HT-29 (cell line): ENCODE measurements at regions not wholly inside any gene's neighbourhood (a gene's known extent, or its start where the extent isn't known, plus 50 kb on each side); places are given as distances from the start of the nearest gene placed in this dataset.

Experiments
- DNase-seq: peaks from one replicate; pipeline ENCODE4 v3.0.0-alpha.2; 2015; ENCODE audit warnings: low spot score

DNA sequence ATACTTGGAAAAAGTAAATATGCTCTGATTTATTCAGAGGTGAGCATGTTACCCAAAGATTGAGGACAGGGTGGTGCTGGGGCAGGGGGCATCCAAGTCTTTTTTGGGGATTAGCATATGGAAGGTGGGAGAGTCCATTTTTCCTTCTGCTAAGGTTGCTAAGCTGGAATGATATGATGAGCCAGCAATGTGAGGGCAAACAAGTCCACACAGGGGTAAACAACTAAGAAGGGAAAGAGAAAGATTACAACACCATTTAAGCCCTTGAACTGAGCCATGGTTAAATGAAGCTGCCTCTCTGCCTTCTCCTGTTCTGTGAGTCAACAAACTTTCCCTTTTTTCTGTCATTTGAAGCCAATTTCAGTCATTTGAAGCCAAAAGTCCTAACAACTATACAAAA lies 89.0 kb downstream of the RPL22L1 start:
- DNase-seq, result no peak

DNA sequence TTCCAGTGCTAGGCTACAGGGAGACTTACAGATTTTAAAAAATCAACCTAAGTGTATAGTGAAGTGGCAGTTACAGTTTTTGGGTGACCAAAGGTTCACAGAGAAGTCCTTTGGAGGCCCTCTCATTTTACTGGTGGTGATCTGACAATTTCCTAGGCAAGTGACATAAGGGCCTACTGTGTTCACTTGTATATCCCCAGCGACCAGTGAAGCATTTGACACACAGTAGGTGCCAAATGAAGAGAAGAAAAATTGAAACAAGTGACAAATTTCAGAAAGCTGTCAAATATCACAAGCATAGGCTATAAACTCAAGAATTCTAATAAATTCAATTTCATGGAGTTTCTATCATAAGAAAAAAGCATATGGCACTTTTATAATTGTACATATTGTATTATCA lies 89.5 kb downstream of the RPL22L1 start:
- DNase-seq, result no peak

DNA sequence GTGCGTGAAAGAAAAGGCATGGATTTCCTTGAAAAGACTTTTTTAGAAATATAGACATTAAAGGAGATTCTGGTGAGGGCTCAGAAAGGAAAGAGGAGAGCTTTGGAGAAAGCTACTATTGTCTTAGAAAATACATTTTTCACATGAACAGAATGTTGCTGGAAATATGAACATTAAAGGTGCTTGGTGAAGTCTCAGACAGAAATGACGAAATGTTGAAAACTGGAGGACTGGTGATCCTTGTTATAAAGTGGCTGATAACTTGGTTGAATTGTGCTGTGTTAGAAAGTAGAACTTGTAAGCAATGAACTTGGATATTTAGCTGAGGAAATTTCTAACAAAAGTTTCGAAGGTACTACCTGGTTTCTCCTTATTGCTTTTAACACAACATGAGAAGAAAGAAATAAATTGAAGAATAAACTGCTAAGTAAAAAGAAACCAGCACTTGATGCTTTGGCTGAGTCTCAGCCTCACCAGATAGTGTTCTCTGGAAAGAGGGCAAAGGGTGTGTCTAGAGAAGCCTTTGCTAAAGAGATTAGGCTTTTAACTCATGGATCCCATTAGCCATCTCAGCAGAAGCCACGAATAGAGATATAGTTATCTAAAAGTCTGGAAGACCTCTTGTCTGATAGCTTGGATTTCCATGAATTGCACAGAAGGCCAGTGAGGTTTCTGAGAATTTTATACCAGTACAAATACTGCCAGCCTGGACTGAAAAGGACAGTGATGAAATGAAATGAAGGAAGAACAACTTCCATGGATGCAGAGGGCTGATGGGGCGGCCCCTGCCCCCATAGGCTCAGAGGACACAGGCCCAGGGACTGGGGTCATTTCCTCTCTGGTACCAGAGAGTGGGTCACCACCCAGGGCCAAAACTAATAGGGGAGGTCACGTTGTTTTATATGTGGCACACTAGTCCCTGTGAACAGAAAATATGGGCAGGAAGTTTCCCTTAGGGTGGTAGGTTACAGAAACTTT lies 91.5 kb downstream of the RPL22L1 start:
- no peak for DNase-seq

DNA sequence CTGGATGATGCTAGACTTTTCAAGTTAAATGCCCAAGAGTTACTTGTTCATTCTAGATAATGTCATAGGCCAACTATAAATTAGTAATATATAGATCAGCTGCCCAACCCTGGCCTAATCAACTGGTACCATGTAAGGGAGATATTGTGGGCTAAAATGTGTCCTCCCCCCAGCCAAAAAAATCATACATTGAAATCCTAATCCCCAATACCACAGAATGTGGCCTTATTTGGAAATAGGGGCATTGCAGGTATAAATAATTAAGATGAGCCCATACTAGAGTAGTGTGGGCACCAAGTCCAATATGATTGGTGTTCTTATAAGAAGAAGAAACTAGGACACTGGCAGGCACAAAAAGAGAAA lies 92.5 kb downstream of the RPL22L1 start:
- no peak for DNase-seq

DNA sequence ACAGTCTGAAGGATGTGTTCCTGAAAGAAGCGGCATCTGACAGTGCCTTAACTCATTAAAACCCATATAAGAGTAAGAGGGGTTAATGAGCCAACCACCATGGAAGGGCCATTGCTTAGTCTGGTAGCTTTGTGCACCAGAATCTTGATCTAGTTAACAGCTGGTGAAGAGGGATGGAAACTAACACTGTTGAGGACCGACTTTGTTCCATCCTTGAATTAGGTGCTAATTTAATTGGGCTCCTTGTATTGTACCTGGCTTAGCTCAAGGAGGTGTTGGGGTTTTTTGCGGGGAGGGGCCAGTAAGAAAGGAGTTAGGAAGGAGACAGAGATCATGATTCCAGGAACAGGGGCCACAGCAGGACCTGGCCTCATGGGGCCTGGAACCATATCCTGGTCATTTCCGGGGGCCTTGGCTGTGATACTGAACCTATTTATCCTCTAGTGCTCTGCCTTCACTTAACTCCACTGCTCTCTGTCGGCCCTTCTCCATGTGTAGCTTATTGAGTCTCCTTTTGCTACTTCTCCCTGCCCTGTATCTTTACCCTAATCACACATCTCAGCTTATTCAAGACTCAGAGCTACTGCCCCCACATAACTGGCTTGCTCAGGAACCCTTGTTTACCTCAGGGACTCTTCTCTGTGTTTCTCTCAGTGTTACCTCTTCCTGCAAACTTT lies 93.0 kb downstream of the RPL22L1 start:
- DNase-seq, result no peak

DNA sequence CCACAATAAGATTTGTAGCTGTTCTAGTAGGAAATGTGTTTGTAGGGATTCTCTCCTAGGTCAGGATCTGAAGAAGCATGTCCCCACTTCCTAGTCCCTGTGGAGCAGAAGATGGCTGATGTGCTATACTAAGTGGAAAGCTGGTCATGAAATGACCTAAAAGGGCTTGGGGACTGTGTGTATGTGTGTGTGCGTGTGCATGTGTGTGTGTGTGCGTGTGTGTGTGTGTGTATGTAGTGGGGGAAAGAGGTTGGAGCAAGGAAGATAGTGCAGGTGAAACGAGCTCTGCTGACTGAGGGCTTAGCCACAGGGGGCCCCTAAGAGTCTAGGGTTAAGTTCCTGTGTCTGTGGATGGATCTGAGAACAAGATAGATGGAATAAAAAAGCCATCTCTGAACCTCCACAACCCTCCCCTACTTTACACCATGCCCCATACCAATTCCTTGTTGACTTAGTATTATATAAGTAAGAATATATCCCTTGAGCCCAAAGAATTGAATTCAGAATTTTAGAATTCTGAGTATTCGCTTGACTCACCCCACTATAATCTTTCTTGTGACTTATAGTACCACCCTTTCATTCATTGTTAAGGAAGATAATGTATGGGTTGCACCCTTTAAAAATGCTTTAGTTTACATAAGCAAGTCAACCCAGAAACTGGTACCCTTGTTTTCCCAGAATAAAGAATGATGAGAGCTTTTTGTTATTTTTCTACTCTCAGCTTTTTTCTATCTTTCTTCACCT lies 96.1 kb downstream of the RPL22L1 start:
- DNase-seq, result no peak

DNA sequence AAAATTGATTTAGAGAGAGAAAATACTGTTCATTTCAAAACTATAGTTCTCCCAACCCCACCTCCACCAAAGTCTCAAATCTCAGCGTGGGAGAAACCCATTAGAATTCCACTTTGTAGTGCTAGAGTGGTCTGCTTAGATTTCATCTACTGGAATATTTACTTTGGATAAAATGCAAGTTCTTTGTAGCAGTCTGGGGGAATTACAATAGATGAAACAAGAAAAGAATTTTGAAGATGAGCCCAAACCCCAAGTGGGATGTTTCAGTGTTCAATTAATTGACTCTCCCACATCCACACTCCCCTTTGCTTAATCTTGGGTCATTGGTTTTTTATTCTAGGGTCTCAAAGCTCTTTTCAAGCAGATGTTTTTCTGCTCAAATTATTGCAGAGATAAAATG lies 97.8 kb downstream of the RPL22L1 start:
- DNase-seq, result no peak

DNA sequence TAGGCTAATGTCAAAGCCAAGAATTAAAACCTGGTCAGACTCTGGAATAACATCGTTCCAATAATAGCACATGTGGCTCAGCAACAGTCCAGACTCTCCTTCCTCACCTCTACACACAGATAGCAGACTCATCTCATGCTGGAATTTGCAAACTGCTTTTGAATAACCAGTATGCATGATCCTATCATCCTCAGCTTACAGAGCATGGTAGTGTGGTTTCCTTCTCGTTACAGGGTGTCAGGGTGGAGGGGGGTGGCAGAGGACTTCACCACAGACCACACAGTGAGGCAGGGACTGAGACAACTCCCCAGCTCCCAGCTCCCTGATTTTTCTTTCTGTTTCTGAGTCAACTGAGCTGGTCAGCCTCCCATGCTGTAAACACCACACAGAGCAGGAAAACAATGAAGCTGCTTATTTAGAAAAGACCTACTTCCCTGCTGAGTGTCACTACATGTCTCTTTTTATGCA lies 101.6 kb downstream of the RPL22L1 start:
- DNase-seq, result no peak

DNA sequence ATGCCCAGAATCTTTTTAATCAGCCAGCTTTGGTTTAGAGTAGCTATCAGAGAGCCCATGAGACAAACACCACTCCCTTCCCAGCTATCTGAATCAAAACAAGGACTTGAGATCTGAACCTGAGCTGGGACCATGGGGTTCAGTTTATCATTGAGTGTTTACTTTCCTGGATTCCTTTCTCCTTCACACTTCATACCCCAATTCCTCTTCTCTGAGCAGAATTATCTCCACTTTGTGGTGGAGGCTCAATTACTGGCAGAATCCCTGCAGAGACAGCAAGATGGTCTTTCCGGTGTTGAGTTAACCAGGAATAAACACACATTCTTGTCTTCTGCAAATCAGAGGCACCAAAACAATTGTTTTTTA lies 102.4 kb downstream of the RPL22L1 start:
- no peak for DNase-seq

DNA sequence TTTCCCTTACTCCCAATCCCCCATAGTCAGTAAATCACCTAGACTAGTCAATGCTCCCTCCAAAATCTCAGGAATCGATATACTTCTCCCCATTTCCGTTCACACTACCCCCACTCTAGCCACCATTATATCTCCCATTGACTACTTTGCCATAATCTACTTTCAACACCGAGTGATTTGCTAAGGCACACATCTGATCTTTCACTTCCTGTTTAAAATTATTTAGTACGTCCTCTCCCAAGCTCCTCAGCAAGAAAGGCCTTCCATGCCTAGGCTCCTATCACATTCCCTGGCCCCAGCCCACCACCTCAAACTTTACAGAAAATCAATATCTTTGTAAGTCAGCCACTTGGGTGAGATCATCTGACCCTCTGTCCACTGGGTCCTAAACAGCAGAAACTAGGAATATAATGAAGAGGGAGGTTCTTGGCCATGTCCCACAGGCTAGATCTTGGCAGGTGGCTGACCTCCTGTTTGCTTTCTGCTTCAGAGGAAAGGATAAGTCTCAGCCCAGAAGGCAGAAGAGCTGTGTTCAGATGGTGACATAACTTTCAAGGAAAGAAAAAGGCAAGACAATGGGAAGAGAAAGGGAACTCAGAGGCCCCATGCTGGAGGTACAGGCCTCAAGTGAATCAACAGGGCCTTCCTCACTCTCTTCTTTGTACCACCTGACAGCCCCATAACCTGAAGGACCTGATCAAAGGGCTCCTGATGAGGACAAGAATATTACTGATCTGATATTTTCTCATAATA lies 103.0 kb downstream of the RPL22L1 start:
- no peak for DNase-seq

DNA sequence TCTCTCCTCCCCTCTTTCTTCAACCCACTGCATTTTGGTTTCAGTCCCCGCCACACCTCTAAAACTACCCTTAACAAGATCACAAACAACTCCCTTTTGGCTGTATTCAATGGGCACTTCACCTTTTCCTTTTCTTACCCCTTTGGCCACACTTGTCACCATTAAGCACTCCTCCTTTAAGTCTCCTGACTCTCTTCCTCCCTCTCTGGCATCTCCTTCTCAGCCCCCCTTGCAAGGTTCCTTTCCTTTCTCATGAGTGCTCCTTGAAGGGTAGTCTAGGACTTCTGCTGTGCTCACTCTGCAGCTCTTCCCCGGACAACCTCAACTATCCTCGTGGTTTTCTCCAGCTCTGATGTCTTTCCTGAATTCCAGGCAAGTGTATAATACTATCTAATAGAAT lies 103.7 kb downstream of the RPL22L1 start:
- DNase-seq, result no peak

DNA sequence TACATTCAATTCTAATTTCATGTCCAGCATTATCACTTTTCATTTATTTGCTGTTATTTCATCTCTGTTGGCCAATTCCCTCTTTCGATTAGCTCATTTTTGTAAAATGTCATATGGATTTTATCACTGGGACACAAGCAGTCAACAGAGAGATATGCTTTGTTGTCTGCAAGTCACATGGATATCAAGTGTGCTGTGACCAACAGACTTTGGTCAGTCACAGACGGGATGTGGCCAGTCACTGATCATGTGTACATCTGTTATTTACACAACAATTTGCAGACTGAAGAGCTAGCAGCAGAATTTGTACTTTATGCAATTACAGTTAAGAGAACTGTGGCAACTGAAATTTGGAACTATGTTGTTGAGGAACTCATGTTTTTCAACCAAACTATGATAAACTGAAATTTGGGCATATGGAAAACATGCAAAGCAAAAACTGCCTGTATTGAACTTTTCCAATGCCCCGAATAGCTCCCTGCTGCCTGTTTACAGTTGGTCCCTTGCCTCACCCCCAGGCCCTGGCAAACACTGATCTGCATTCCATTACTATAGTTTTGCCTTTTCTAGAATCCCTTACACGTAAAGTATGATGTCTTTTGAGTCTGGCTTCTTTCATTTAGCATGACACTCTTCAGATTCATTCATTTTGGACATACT lies 104.4 kb downstream of the RPL22L1 start:
- no peak for DNase-seq

DNA sequence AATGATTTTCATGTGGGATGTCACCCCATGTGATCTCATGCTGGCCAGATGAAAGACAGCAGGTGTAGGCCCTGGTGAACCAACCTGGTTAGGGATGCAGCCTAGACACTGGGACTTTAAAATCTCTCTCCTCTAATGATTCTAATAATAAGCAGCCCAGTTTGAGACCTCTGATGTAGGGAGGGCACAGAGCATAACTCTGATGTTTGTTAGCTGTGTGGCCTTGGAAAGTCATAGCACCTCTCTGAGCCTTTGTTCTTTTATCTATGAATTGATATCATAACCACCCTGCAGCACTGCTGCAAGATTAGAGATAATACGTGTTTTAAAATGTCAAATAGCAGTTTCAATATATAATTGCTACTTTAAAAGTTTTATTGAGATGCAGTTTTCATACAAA lies 106.0 kb downstream of the RPL22L1 start:
- no peak for DNase-seq

DNA sequence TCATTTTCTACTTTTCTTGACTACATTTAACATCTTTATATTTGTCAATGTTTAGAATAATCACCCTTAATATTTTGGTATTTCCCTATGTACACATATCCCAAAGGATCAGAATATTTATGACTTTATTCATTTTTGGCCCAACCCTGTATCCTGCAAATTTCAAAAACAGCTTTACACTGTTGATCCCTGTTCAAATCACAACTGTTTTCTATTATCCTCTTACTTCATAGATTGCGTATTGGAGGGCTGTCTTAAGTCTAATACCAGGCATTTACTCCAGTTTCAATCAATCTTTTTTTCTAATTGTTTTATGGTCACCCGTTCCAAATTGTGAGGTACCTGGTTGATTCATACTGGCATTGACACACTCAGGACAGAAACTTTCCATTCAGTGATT lies 107.9 kb downstream of the RPL22L1 start:
- no peak for DNase-seq

DNA sequence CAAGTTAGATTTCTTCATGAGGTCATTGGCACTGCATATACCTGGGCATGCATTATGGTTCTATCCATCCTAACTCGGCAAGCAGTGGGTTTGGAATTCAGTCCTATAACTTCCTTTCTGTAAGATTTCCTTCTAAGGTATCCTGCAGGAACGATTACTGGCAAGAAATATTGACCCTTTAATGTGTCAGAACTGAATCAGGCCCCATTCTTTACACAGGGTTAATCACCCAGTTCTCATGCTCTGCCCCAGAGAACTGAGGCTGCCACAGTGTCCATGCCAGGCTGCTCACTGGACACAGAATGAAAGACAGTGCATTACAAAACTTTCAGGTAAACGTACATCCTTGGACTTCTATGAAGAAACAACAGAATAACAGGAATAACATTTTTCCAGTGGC lies 108.9 kb downstream of the RPL22L1 start:
- DNase-seq, result no peak

DNA sequence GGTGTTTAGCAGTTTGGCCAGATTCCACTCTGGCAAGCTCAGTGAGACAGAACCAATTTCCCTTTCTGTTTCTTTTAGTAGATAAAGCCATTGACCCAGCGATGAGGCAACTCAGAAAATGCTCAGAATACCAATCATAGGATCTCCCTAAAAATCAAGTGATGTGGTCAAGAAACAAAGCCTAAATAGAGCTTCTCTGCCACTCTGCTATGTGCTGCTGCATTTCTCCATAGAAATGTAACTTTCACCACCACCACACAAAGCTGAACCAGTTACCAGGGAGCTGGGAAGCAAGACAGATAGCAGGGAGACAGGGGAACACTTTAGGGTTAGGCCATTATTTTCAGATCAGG lies 109.8 kb downstream of the RPL22L1 start:
- no peak for DNase-seq

DNA sequence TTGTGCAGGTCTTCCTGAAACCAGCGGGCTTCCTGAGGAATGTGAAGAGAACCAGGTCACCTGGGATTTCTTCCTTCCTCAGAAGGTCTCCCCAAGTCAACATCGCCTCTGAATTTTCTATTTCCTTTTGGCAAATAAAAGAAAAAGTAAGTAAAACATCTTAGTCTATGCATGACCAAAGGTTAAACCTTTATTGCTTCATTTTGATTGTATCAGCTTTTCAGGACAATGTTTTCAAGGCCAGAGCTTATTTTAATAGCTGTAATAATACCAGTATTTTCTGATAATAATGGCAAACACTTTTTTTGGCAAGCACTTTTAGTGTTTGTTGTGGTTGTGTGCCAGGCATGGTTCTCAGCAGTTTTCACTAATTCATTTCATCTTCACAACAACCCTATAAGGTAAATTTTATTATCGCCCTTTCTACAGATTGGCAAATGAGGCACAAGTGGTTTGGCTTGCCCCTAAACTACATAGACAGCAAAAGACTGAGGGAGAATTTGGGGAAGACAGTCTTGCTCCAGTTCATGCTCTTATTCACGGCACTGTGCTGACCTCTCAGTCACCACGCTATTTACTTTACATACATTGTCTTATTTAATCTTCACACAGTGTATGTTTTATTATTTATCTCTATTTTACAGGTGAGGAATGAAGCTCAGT lies 110.4 kb downstream of the RPL22L1 start:
- DNase-seq, result no peak

DNA sequence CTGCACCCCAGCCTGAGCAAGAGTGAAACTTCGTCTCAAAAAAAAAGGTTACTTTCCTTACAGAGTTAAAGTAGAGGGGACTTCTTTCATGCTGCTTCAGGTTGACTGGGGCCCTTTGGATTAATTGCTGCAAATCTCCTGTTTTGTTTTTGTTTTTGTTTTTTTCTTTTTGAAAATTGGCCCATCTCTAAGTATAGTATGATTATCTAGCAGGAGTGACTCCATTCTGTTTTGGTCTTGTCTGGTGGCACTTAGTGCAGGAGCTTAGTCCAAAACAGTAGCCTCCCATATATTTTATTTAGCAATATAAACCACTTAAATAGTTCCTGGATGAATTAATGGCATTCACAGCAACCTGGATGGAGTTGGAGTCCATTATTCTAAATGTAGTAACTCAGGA lies 113.0 kb downstream of the RPL22L1 start:
- no peak for DNase-seq

DNA sequence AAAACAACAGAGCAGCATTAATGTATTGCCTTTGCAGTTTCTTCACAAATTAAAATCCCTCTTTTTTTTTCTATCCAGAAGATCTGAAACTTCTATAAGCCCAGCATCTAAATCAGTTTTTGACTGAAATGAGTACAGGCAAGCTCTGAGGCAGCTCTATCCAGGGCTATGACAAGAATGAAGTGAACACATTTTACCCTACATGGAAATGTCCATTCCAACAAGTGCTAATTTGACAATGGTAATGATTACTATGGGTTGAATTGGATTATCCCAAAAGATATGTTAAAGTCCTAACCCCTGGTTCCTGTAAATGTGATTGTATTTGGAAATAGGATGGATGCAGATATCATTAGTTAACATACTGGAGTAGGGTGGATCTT lies 115.7 kb downstream of the RPL22L1 start:
- DNase-seq, result no peak

DNA sequence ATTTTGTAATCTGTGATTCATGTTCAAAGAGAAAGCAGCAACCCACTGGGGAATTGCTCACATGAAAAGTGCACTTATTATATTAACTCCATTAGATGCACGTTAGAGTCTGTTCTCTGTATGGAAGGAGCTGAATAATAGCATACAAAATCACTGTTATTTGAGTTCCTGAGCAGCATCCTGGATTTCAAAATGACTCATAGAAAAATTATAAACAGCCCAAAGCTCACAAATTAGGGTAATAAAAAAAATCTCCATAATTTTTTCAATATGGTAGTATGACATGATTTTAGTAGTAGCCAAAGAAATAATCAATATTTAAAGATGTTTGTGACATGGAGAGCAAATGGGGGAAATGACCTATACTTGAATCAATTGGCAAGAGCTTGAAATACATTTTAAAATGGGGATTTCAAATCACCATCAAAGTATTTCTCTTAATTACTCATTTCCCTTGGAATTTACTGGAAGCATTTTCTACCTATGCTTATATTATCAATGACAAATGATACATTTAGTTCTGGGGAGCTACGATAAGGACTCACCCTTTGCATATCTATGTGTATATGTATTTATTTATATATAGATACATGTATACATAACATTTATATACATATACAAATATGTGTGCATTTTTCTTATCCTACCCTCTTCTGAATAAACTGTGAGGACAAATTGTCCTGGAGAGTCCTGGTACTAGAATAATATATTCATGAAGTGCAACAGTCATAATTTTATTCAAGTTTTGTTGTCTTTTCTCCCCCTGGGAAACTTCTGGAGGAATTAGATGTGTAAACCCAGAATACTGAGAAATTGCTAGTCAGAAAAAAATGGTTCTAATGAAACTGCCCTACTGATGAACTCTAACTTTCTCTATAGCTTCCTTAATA lies 116.3 kb downstream of the RPL22L1 start:
- DNase-seq, result no peak
